Thoracic aorta (tissue), 2 donors: ENCODE measurements at regions not wholly inside any gene's neighbourhood (a gene's known extent, or its start where the extent isn't known, plus 50 kb on each side); places are given as distances from the start of the nearest gene placed in this dataset.

Source experiments
- ATAC-seq: fragments of 150-250 bp; one replicate; pipeline ENCODE4 v1.8.0; 2017; ENCODE audit warnings: low read depth; ENCODE audit not compliant: insufficient number of reproducible peaks, low FRiP score
- DNase-seq: peaks from one replicate; pipeline ENCODE4 v3.0.0-alpha.2; 2020; ENCODE audit warnings: low spot score
- H3K27ac ChIP-seq, 2 donors: fragments of 200-600 bp; sonication (generic); 1 replicate in 1 of 2; 2 replicates in 1 of 2; pipeline ENCODE4 v1.5.1; 2016; ENCODE audit warnings: mild to moderate bottlenecking in 2 of 2, moderate library complexity in 2 of 2
- H3K27me3 ChIP-seq: fragments of 200-600 bp; sonication (generic); replicated peaks from 2 replicates; pipeline ENCODE4 v1.6.0; 2016; ENCODE audit warnings: mild to moderate bottlenecking; ENCODE audit not compliant: insufficient read depth
- H3K36me3 ChIP-seq: fragments of 200-600 bp; sonication (generic); one replicate; pipeline ENCODE4 v1.5.1; 2016
- H3K4me1 ChIP-seq, 2 donors: fragments of 200-600 bp; sonication (generic); 1 replicate in 1 of 2; 2 replicates in 1 of 2; pipeline versions ENCODE4 v1.5.1 to v1.6.0; 2016; ENCODE audit warnings: low read depth in 2 of 2, mild to moderate bottlenecking in 1 of 2; ENCODE audit not compliant: control insufficient read depth in 1 of 2
- H3K4me3 ChIP-seq: fragments of 200-600 bp; sonication (generic); 2 replicates; pipeline ENCODE4 v1.5.1; 2016; ENCODE audit warnings: mild to moderate bottlenecking
- H3K9me3 ChIP-seq: fragments of 200-600 bp; sonication (generic); 2 replicates; pipeline ENCODE4 v1.5.1; 2016
- CTCF ChIP-seq: fragments of 200-600 bp; sonication (generic); IDR thresholded peaks from one replicate; pipeline ENCODE4 v1.5.1; 2019; ENCODE audit warnings: antibody characterized with exemption

DNA sequence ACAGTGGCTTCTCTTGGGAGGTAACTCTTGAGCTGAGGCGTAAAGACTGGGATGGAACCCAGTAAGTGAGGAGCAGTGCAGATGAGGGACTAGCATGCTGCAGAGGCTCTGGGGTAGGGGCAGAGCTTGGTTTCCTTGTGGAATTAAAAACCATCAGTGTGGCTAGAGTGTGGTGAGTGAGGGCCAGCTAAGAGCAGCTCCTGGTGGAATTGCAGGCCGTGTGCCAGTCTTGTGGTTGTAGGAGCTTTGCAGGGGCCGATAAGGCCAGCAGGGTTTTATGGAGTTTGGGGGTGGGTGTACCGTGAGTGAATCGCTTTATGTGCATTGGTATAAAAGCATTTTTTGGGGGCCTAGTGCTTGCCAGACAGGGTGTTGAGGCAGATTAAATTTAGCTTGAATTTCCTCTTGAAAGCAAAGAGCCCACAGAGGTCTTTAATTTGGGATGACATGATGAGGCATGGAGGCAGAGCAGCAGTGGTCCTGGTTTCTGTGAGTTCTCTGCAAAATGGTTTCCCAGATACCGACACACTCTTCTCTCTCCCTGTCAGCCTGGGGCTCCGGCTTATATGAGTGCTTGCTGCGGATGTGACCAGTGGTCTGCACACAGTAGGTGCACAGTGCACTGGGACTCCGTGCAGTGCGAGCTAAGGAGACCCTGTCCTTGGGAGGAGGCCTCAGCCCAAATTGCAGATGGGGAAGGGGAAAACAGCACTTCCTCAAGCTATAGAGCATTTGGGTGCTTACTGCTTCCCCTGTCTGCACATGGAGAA is 176.4 kb upstream of the PITX1 start:
- peak overlapping the region; percentile 44 to 79 for H3K27ac ChIP-seq
- ATAC-seq: no peak

GRCh38 chr5:135208903-135209721 is 175.1 kb upstream of the PITX1 start:
- Histone ChIP-seq H3K27ac (peak overlapping the region; percentile 58 to 79), H3K4me3 (no peak overlapping the region), H3K4me1 (peaks cover 22 to 50% of the 10 kb centered on the region in 2 donors), H3K27me3 (no peaks in the 10 kb centered on the region), H3K36me3 (no peaks in the 10 kb centered on the region), H3K9me3 (no peaks in the 10 kb centered on the region)
- ATAC-seq (peak; percentile 75), DNase-seq (peak; percentile 36)
- TF ChIP-seq CTCF: no peak

More for the DNA sequence above, 176.4 kb upstream of the PITX1 start:
- Histone ChIP-seq H3K4me1 (peaks cover 22 to 50% of the 10 kb centered on the region in 2 donors), H3K27me3 (no peaks in the 10 kb centered on the region), H3K36me3 (no peaks in the 10 kb centered on the region), H3K4me3 (no peak overlapping the region), H3K9me3 (no peaks in the 10 kb centered on the region)
- TF ChIP-seq CTCF: no peak
- DNase-seq: no peak

DNA sequence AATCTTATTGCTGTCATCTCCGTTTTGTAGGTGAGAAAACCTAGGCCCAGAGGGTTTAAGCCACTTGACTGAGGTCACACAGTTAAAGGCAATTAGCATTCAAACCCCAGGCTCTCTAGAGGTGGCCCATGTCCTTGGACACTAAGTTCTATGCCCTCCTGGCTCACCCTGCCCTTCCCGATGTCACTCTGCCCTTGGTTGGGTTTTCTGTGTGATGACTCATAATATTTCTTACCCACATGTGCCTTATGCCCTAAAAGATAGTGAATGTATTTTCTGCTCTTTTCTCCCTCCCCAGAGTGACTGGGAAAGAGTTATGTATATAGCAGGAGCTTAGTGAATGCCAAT is 174.5 kb upstream of the PITX1 start:
- no peaks in the 10 kb centered on the region for H3K9me3 ChIP-seq
- ATAC-seq: no peak
- H3K4me1 ChIP-seq: peaks cover 22 to 50% of the 10 kb centered on the region in 2 donors
- TF ChIP-seq CTCF: no peak
- peak overlapping the region; percentile 58 to 79 for H3K27ac ChIP-seq
- no peaks in the 10 kb centered on the region for H3K36me3 ChIP-seq
- no peak overlapping the region for H3K4me3 ChIP-seq
- DNase-seq: no peak
- H3K27me3 ChIP-seq: no peaks in the 10 kb centered on the region

DNA sequence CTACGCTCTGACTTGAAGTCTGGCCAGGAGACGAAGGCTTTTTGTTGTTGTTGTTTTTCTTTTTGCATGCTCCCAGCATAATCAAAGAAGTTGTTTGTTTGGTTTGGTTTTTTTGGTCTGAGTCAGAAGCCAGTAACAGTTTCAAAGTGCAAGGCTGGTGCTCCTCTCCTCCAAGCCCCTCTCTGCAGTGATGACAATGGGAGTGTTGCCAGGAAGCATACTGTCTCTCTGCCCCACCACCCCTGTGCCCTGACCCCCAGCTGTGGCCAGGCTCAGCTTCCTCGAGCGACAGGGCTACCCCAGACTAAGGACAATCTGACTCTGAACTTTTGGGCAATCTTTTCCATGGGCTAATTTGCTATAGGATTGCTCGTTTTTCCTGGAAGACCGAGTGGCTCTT is 173.8 kb upstream of the PITX1 start:
- peaks cover 22 to 48% of the 10 kb centered on the region in 2 donors for H3K4me1 ChIP-seq
- peaks cover 3% of the 10 kb centered on the region for H3K9me3 ChIP-seq
- TF ChIP-seq CTCF: no peak
- no peaks in the 10 kb centered on the region for H3K36me3 ChIP-seq
- no peak for ATAC-seq
- DNase-seq: no peak
- no peaks in the 10 kb centered on the region for H3K27me3 ChIP-seq
- peak overlapping the region in 1 of 2 donors; percentile 79 for H3K27ac ChIP-seq
- H3K4me3 ChIP-seq: no peak overlapping the region

DNA sequence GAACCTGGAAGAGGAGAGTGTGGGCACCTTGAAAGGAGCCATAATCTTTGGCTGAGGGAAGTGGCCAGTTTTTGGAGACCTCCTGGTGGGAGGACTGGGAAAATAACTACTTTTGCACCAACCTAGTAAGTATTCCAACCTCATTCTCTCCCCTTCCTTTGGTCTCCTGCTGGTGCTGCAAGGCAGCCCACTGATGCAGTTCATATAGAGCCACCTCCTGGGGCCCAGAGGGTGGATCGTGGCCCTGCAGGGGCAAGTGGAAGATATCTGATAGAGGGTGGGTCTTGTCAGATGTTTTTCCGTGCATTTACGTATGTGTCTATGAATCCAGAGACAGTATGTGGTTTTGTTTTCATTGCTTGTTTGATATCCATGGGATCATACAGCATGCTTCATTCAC is 172.8 kb upstream of the PITX1 start:
- no peak for TF ChIP-seq CTCF
- peaks cover 8% of the 10 kb centered on the region for H3K9me3 ChIP-seq
- no peak overlapping the region for H3K27ac ChIP-seq
- no peak for ATAC-seq
- H3K27me3 ChIP-seq: no peaks in the 10 kb centered on the region
- peaks cover 22 to 38% of the 10 kb centered on the region in 2 donors for H3K4me1 ChIP-seq
- no peak for DNase-seq
- H3K36me3 ChIP-seq: no peaks in the 10 kb centered on the region
- H3K4me3 ChIP-seq: no peak overlapping the region
